Activated CD4-positive, CD25-positive, alpha-beta regulatory T cell treated with anti-CD3 and anti-CD28 coated beads, Interleukin-2, amount 50 U/mL, for 72 hours (primary cell): ENCODE measurements at regions not wholly inside any gene's neighbourhood (a gene's known extent, or its start where the extent isn't known, plus 50 kb on each side); places are given as distances from the start of the nearest gene placed in this dataset.

ENCODE experiments used
- DNase-seq: peaks from one replicate; pipeline ENCODE4 v3.0.0; 2021

GRCh38 chr6:30396833-30397479 lies 52.0 kb downstream of the RPP21 start:
- peak; percentile 94 for DNase-seq

- DNase-seq = no peak
Measured at GRCh38 chr6:30397697-30398096, 52.7 kb downstream of the RPP21 start.

GRCh38 chr6:30399390-30400058 lies 54.6 kb downstream of the RPP21 start:
- no peak for DNase-seq

GRCh38 chr6:30405934-30406333 lies 61.0 kb downstream of the RPP21 start:
- no peak for DNase-seq

GRCh38 chr6:30409184-30409583 lies 64.2 kb downstream of the RPP21 start:
- DNase-seq = no peak

- DNase-seq = peak; percentile 70
Measured at GRCh38 chr6:30411515-30412207, 66.7 kb downstream of the RPP21 start.

- no peak for DNase-seq
Measured at GRCh38 chr6:30418448-30418847, 70.9 kb upstream of the HLA-E start.

- no peak for DNase-seq
Measured at GRCh38 chr6:30424549-30424948, 64.8 kb upstream of the HLA-E start.
